Stimulated activated CD4-positive, alpha-beta T cell treated with anti-CD3 and anti-CD28 coated beads, Interleukin-2, amount 100 ng/mL, for 4 hours (primary cell): ENCODE measurements at regions not wholly inside any gene's neighbourhood (a gene's known extent, or its start where the extent isn't known, plus 50 kb on each side); places are given as distances from the start of the nearest gene placed in this dataset.
"Not testable (repeated sequence)": the region's sequence is repeated elsewhere in the genome, so short reads cannot be mapped to it uniquely, and the experiment has no call there.

Experiments
- DNase-seq: peaks from one replicate; pipeline ENCODE4 v3.0.0-alpha.2; 2020; ENCODE audit warnings: low read depth

DNA sequence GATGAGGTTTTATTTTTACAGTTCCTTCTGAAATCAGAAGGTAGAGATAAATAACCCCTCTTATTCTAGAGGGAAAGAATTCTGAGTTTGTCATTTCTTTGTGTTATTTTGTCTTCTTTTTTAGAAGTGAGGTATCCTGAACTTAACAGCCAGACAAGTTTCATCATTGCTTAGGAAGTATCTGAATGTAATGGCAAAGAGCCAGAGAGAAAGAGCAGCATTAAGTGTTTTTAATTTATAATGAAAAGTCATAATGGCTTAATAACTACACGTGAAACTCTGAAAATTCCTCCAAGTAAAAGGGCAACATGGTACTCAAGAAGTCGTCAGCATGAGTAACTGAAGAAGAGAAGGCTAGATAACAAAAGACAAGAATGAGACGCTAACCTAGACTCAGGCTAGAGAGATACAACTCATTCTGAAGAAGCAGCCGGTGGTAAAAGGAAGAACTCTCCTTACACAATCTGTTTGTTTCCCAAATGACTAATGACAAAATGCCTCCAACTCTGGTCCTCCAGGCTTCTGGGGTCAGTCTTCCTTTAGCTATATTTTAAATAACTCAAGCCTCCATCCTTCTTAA is 116.2 kb upstream of the NECTIN3 start:
- no peak for DNase-seq

GRCh38 chr3:110956081-110956480 is 115.5 kb upstream of the NECTIN3 start:
- DNase-seq: no peak

- no peak for DNase-seq
Measured at GRCh38 chr3:110957247-110958025, 114.2 kb upstream of the NECTIN3 start.

DNA sequence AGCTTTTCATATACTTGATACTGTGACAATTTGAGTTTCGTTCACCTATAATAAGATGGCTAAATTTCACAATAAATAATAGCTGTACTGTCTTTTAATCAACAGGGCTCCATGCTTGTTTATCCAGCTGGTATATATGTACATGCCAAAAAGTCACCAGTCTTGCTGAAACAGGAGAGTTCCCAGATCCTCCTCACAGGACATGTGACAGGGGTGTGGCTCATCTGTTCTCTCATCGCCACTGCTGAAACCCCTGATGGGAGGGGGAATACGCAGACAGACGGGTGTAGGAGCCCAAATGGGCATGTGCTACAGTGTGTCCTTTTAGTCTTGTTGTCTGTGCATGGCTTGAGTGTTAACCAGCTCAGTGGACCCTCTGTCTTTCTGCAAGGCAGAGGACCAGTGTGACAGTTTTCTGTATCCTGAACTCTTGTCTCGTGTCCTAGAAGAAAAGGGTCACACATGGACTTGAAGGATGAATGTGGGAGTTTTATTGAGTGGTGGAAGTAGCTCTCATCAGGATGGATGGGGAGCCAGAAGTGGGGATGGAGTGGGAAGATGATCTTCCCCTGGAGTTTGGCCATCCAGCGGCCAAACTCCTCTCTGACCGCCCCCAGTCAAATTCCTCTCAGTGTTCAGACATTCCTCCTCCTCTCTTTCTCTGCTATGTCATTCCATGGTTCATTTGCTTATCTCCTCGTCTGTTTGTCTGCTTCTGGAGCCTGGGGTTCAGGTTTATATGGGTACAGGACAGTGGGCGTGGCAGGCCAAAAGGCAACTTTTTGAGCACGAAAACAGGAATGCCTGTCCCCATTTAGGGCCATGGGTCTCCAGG is 113.1 kb upstream of the NECTIN3 start:
- no peak for DNase-seq

GRCh38 chr3:110965976-110966375 is 105.6 kb upstream of the NECTIN3 start:
- no peak for DNase-seq

DNA sequence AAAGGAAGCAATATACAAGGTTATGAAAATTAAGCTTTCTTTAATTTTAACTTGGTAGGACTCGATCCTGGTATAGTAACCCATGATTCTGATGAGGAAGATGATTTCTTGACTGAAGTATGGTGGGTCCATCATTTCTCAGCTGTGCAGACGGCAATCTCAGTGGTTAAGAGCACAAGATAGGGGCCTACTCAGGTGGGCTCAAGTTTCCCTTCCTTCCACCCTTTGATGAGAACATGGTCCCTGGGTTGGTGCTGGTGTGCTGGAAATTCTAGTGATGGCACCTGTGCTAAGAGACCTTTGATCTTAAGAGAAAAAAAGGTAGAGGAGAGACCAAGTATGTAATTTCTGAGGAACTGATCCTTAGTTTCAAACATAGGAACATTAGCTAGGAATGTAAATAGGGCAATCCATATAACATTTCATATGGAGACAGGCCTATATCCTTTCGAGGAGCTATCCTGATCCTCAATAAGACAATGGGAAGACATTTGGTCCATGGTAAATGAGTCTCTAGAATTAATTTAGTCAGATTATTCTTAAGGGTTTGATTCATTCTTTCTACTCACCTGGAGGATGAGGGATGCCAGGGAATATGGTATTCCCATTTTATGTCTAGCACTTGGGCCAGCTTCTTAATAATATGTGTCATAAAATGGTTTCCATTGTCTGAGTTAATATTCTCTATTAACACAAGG is 104.5 kb upstream of the NECTIN3 start:
- no peak for DNase-seq

GRCh38 chr3:110968076-110968475 is 103.5 kb upstream of the NECTIN3 start:
- no peak for DNase-seq

- no peak for DNase-seq
Measured at GRCh38 chr3:110969229-110970211, 102.1 kb upstream of the NECTIN3 start.

DNA sequence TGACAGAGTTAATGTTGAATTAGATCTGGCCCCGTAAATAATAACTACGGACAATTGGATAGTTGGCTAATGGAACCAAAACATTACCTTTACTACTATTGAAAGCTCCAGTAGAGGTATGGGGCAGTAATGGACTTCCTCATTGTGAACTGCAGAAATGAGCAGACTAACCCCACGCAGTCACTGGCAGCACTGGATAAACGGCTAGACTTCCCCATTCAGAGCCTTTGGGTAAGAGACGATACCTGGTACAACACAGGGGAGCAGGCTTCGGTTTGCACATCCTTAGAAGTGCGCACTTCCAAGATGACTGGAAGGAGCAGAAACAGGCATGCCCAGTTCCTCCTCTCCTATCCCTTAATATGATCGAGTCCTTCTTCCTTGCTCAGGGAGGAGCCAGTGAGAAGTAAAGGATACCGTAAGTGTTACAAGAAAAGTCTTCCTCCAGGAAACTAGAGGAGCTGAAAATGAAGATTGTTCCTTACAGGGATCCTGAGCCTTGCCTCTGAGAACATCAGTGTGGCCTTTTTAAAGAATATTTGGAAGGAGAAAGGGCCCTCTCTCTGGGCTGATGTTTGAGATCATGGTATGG is 100.5 kb upstream of the NECTIN3 start:
- no peak for DNase-seq

DNA sequence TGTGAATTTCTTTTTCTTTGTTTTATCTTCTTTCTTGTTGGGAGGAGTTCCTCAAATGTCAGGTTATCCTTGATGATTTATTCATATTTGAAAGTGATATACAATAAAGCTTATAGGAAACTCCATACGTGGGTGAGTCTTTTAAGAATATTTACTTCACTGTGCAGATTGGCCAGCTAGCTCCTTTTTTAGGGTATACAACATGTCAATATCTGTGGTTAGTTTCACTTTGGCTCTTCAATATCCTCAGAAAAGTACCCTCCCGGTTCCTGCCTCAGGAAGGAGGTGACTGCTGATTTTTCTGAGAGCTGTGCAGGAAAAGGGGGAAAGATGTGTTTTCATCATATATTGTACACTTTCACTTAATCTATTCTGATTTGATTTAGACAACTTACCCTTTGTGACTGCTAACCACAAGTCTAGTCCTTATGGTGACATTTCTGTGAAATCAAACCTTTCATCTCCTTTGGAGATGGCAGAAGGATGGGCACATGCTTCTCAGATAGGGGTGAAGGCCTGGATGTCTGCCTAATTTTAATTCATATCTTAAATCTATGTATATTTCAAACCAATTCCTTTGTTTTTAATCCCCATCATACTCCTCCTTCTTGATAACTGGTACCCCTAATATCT is 98.2 kb upstream of the NECTIN3 start:
- DNase-seq: no peak

- no peak for DNase-seq
Measured at GRCh38 chr3:110974902-110975301, 96.7 kb upstream of the NECTIN3 start.

DNA sequence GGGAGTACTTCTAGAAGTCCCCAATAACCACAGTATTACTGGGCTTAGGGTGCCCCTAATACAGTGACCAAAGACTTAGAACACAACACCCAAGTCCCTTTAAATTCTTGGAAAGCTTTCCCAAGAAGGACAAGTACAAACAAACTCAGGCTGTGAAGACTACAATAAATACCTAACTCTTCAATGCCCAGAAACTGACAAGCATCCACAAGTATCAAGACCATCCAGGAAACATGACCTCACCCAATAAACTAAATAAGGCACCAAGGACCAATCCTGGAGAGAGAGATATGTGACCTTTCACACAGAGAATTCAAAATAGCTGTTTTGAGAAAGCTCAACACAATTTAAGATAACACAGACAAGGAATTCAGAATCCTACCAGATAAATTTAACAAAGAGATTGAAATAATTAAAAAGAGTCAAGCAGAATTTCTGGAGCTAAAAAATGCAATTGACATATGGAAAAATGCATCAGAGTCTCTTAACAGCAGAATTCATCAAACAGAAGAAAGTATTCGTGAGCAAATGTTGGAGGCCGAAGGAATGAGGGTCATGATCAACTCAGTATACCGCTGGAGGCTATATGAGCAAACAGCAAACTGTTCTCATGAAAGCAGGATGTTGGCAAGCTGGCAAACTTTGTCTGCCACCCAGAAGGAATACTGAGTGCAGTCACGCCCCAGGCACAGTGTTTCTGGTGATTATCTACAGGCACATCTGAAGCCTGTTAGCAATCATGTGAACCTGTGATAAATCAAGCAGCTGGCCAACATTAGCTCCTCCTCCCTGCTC is 87.0 kb upstream of the NECTIN3 start:
- no peak for DNase-seq

DNA sequence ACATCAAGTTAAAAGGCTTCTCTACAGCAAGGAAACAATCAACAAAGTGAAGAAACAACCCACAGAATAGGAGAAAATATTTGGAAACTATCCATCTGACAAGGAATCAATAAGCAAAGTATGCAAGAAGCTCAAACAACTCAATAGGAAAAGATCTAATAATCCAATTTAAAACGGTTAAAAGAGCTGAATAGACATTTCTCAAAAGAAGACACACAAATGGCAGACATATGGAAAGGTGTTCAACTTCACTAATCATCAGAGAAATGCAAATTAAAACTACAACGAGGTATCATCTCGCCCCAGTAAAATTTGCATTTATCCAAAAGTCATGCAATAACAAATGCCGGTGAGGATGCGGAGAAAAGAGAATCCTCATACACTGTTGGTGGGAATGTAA is 82.2 kb upstream of the NECTIN3 start:
- no peak for DNase-seq

DNA sequence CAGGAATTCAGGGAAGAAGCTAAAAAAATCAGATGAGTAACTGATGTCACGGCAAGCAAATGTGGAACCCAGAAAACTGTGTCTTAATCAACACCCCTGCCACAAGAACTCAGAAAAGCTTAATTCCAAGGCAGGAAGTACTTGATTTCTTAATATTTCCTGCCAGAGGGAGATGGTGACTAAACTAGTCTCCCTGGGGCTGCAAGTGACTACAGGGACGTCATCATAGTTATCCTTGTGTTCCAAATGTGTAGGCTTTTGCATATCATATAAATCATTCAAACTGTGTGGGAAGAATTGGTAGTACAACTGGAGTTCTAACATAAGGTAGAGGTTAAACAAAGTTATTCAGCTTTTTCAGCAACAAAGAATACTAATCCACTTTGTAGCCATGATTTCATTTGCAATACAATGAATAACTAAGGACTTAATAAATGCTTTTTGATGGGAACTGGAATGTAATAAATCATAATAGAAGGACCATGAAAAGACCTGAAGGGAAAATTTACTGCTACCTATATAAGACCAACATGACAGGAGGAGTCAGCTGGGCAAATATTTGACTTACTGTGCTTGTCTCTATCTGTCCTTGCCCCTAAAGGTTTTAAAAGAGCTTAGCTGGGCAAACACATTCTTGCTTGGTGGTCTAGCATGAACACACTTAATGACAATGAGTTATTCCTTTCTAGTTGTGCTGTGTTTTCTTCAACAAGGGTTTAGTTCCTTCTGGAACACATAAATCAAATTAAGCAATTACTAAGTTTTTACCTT is 76.0 kb upstream of the NECTIN3 start:
- no peak for DNase-seq

DNA sequence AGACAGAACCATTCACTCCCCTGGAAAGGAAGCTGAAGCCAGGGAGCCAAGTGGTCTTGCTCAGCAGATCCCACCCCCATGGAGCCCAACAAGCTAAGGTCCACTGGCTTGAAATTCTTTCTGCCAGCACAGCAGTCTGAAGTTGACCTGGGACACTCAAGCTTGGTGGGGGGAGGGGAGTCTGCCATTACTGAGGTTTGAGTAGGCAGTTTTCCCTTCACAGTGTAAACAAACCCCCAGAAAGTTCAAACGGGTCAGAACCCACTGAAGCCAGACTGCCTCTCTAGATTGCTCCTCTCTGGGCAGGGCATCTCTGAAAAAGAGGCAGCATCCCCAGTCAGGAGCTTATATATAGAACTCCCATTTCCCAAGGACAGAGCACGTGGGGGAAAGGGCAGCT is 72.8 kb upstream of the NECTIN3 start:
- not testable (repeated sequence) for DNase-seq

DNA sequence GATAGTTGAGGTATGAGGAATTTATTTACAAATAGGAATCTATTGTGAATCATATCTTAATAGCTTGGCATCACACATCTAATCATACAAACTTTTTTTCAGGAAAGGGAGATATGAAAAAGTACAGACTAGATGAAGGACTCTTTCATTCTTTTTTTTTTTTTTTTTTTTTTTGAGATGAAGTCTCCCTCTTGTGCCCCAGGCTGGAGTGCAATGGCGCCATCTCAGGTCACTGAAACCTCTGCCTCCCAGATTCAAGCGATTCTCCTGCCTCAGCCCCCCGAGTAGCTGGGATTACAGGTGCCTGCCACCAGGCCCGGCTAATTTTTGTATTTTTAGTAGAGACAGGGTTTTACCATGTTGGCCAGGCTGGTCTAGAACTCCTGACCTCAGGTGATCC is 65.1 kb upstream of the NECTIN3 start:
- DNase-seq: not testable (repeated sequence)

DNA sequence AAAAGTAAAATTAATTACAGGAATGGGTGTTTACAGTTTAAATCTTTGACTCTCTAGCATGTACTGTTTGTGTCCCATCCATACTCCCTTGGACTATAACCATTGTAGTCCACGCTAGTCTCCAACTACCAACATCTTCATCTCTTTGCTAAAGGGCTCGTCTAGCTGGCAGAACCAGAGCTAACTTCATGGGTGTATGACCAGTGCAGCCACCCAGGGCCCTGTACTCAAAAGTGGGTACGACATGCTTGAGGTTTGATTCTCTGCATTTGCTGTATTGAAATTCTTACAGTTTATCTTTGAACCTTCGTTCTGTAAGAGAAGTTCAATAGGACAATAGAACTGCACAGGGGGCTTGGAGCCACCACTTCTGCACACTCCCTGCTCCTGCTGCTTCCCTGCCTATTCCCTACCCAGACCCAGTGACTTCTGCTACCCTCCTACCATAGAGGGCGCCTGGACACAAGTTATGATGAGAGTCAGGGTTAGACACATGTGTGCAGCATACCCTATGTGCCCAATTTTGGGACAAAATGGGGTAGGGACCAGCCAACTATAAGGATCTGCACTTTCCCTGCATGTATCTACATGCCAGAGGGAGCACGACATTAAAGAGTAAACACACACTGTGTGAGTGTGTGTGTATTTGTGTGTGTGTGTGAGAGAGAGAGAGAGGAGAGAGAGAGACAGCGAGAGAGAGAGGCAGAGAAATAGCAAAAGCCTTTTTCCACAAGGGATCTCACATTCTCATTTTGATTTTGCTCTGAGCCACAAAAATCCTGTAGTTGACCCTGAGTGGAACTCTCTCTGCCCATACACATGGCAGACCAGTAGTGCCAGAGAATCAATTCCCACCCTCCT is 59.0 kb upstream of the NECTIN3 start:
- DNase-seq: no peak
